ENCODE measurements at regions not wholly inside any gene's neighbourhood (a gene's known extent, or its start where the extent isn't known, plus 50 kb on each side); places are given as distances from the start of the nearest gene placed in this dataset.

DNA sequence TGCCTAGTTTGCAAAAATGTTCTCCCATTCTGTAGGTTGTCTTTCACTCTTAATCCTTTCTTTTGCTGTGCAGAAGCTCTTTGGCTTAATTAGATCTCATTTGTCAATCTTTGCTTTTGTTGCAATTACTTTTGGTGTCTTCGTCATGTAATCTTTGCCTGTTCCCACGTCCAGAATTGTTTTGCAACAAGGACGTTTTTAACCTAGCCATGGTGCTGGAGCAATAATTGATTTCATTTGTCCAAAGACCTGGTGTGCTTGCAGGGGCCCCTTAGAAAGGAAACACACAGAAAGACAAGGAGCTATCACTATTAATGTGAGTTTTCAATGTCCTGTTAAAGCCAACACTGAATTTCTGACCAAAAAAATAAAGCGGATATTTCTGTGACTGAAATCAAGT lies 89.1 kb upstream of the GALNT15 start:
- DNase-seq (ENCODE audit: missing footprints) = no peak
- no peak for ATAC-seq
- intact Hi-C loops (cut with DNase I) = no loop called here

DNA sequence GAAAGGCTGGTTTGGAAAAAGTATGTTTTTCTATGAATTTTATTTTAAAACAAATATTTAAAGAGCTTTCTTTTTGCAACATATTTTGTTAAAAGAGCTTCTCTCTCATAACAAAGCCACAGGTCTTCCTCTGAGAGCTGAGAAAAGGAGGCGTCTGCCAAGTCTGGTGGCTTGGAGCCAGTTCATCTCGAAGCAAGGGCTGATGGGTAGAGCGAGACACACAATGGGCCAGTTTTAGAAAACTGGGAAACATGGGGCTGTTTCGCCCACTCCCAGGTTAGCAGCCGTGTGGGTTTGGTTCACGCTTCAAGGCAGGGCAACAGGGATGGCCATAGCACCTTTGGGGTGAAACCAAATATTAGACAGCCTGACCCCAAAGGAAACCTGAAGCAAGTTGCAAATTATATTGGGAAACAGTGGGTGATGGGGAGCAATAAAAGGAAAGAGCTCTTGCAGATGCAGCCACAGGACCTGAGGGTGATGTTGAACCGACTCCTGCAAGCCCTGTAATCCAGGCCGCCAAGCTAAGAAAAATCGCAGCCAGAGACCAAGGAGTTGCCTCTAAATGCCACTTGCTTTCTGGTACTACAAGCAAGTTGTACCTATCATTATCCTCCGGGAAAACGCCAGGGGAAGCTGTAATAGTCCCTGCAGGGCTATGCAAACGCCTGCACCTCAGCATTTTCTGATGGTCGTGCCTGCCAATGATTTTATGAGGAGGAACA lies 88.4 kb upstream of the GALNT15 start:
- intact Hi-C loops (cut with DNase I) = no loop called here
- peak; percentile 70 for ATAC-seq
- DNase-seq (ENCODE audit: missing footprints) = peak; percentile 85

- intact Hi-C loops (cut with DNase I) = no loop called here
- DNase-seq (ENCODE audit: missing footprints) = no peak
- no peak for ATAC-seq
Observed at GRCh38 chr3:16086690-16087089, 87.8 kb upstream of the GALNT15 start.

DNA sequence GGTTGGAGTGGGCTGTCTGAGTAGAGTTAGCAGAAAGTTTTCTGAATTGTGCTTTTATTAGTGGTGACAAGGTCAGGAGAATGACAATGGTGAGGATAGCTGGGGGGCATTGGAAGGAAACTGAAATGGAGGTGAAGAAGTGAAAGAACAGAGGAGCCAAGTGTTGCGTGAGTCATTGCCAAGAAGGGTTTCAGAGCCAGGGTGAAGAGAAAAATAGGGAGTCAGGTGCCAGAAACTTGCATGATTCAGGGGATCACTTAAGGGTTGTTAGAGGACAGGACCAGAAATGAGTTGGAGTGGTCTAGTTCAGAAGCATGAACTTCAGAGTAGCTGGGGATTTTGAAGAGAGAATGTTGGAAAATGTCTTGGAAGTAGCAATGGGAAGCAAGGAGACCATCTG lies 86.0 kb upstream of the GALNT15 start:
- no peak for ATAC-seq

GRCh38 chr3:16089521-16089920 lies 85.0 kb upstream of the GALNT15 start:
- ATAC-seq (no peak), DNase-seq (ENCODE audit: missing footprints) (no peak)
- intact Hi-C loops (cut with DNase I) = no loop called here

More for the DNA sequence above, 86.0 kb upstream of the GALNT15 start:
- intact Hi-C loops (cut with DNase I) = no loop called here
- no peak for DNase-seq (ENCODE audit: missing footprints)

GRCh38 chr3:16090024-16090423 lies 84.5 kb upstream of the GALNT15 start:
- intact Hi-C loops (cut with DNase I) = no loop called here
- DNase-seq (ENCODE audit: missing footprints) (no peak), ATAC-seq (no peak)

GRCh38 chr3:16090706-16091105 lies 83.8 kb upstream of the GALNT15 start:
- intact Hi-C loops (cut with DNase I) = no loop called here
- no peak for DNase-seq (ENCODE audit: missing footprints)
- ATAC-seq = no peak

- DNase-seq (ENCODE audit: missing footprints) (no peak), ATAC-seq (no peak)
- intact Hi-C loops (cut with DNase I) = no loop called here
Observed at GRCh38 chr3:16092923-16093322, 81.6 kb upstream of the GALNT15 start.

- intact Hi-C loops (cut with DNase I) = no loop called here
- ATAC-seq = no peak
- DNase-seq (ENCODE audit: missing footprints) = no peak
Observed at GRCh38 chr3:16101295-16102186, 72.9 kb upstream of the GALNT15 start.

DNA sequence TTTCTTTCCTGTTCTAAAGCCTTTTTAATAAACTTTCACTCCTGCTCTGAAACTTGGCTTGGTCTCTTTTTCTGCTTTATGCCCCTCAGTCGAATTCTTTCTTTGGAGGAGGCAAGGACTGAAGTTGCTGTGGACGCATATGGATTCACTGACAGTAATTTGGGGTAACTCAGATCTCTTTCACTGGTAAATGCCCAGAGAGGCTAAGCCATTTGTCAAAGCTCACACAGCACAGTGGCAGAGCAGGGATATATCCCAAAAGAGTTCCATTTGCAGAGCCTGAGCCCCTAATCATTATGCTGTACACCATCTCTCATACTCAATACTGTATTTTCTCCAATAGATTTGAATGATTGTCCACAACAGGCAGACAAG lies 72.3 kb upstream of the GALNT15 start:
- intact Hi-C loops (cut with DNase I) = no loop called here
- ATAC-seq (no peak), DNase-seq (ENCODE audit: missing footprints) (no peak)

- intact Hi-C loops (cut with DNase I) = no loop called here
- ATAC-seq (peak; percentile 42), DNase-seq (ENCODE audit: missing footprints) (no peak)
Observed at GRCh38 chr3:16102905-16103364, 71.5 kb upstream of the GALNT15 start.

DNA sequence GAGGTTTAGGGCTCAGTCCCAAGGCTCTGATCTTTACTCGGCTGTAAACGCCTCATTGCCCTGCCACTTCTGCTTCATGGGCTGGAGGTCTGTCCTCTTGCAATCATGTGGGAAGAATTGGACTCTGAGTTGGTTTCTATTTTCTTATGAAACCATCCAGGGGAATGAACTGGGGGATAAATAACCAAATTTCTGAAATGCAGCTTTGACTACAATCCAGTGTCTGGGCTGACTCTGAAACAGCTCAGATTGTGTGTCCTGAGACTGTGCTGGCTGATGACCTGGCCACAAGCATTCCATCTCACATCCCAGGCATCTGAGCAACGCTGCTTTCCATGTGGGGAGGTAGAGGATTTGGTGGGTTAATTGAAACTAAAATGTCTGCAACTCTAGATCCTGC lies 71.0 kb upstream of the GALNT15 start:
- ATAC-seq = peak; percentile 26
- no peak for DNase-seq (ENCODE audit: missing footprints)
- intact Hi-C loops (cut with DNase I) = no loop called here

GRCh38 chr3:16104156-16104555 lies 70.3 kb upstream of the GALNT15 start:
- ATAC-seq = no peak
- DNase-seq (ENCODE audit: missing footprints) = no peak
- intact Hi-C loops (cut with DNase I) = no loop called here

GRCh38 chr3:16106050-16106449 lies 68.4 kb upstream of the GALNT15 start:
- intact Hi-C loops (cut with DNase I) = no loop called here
- DNase-seq (ENCODE audit: missing footprints) (no peak), ATAC-seq (no peak)

GRCh38 chr3:16108424-16108823 lies 66.1 kb upstream of the GALNT15 start:
- ATAC-seq = no peak

GRCh38 chr3:16109929-16110328 lies 64.6 kb upstream of the GALNT15 start:
- intact Hi-C loops (cut with DNase I) = loop anchor here (5.0 kb wide), 2 partner anchors 42 to 58 kb away; no protein-coding TSS in a partner anchor
- no peak for DNase-seq (ENCODE audit: missing footprints)
- no peak for ATAC-seq

More at GRCh38 chr3:16108424-16108823, 66.1 kb upstream of the GALNT15 start:
- intact Hi-C loops (cut with DNase I) = no loop called here
- no peak for DNase-seq (ENCODE audit: missing footprints)

GRCh38 chr3:16112910-16113504 lies 61.5 kb upstream of the GALNT15 start:
- ATAC-seq (peak; percentile 50), DNase-seq (ENCODE audit: missing footprints) (no peak)

GRCh38 chr3:16113704-16114103 lies 60.8 kb upstream of the GALNT15 start:
- intact Hi-C loops (cut with DNase I) = loop anchor here (5.0 kb wide), 2 partner anchors 39 to 61 kb away; no protein-coding TSS in a partner anchor
- DNase-seq (ENCODE audit: missing footprints) = no peak
- peak; percentile 30 for ATAC-seq

More at GRCh38 chr3:16112910-16113504, 61.5 kb upstream of the GALNT15 start:
- intact Hi-C loops (cut with DNase I) = loop anchor here (5.0 kb wide), 2 partner anchors 39 to 61 kb away; no protein-coding TSS in a partner anchor

DNA sequence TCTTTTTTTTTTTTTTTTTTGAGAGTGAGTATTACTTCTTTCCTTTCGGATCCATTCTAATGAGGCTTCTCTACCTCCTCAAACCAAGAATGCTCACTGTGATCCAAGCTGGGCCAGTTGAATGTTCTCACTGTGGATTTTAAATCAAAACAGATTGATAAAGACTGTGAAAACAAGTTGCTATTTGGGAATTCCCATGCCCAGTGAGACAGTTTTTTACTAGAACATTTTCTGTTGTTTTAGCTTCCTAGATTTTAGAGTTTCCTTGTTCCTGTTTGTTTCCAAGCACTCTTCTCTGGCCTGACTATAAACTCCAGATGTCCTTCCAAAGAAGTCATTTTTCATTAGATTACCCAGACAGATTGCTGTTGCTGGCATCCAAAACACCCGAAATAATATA lies 60.1 kb upstream of the GALNT15 start:
- no peak for DNase-seq (ENCODE audit: missing footprints)
- intact Hi-C loops (cut with DNase I) = loop anchor here (5.0 kb wide), 2 partner anchors 38 to 62 kb away; no protein-coding TSS in a partner anchor
- peak; percentile 51 for ATAC-seq
